ENCODE measurements at regions not wholly inside any gene's neighbourhood (a gene's known extent, or its start where the extent isn't known, plus 50 kb on each side); places are given as distances from the start of the nearest gene placed in this dataset.

- no peak overlapping the region for H3K9ac ChIP-seq (ENCODE audit: low read length)
- H3K27me3 ChIP-seq (ENCODE audit: control insufficient read depth, insufficient read depth, low read length) = no peaks in the 10 kb centered on the region
- no peak overlapping the region for H3K4me3 ChIP-seq (ENCODE audit: low read length)
- H3K36me3 ChIP-seq (ENCODE audit: control insufficient read depth, insufficient read depth, low read length) = no peaks in the 10 kb centered on the region
- no peaks in the 10 kb centered on the region for H3K4me1 ChIP-seq (ENCODE audit: control insufficient read depth, insufficient read depth, low read length)
- H3K27ac ChIP-seq (ENCODE audit: low read depth, low read length) = no peak overlapping the region
Measured at GRCh38 chr5:2185646-2186471, 303.1 kb upstream of the IRX4 start.

- peak overlapping the region; percentile 40 for H3K27ac ChIP-seq (ENCODE audit: low read depth, low read length)
Measured at GRCh38 chr5:2184563-2185540, 302.1 kb upstream of the IRX4 start.

GRCh38 chr5:2184026-2184366 is 301.3 kb upstream of the IRX4 start:
- Histone ChIP-seq H3K4me1 (ENCODE audit: control insufficient read depth, insufficient read depth, low read length) (no peaks in the 10 kb centered on the region), H3K27me3 (ENCODE audit: control insufficient read depth, insufficient read depth, low read length) (no peaks in the 10 kb centered on the region), H3K36me3 (ENCODE audit: control insufficient read depth, insufficient read depth, low read length) (no peaks in the 10 kb centered on the region), H3K27ac (ENCODE audit: low read depth, low read length) (peak overlapping the region; percentile 40), H3K4me3 (ENCODE audit: low read length) (no peak overlapping the region), H3K9ac (ENCODE audit: low read length) (no peak overlapping the region)

More at GRCh38 chr5:2184563-2185540, 302.1 kb upstream of the IRX4 start:
- H3K4me3 ChIP-seq (ENCODE audit: low read length) = no peak overlapping the region
- H3K9ac ChIP-seq (ENCODE audit: low read length) = no peak overlapping the region
- no peaks in the 10 kb centered on the region for H3K36me3 ChIP-seq (ENCODE audit: control insufficient read depth, insufficient read depth, low read length)
- no peaks in the 10 kb centered on the region for H3K4me1 ChIP-seq (ENCODE audit: control insufficient read depth, insufficient read depth, low read length)
- H3K27me3 ChIP-seq (ENCODE audit: control insufficient read depth, insufficient read depth, low read length) = no peaks in the 10 kb centered on the region

- no peaks in the 10 kb centered on the region for H3K36me3 ChIP-seq (ENCODE audit: control insufficient read depth, insufficient read depth, low read length)
- no peaks in the 10 kb centered on the region for H3K4me1 ChIP-seq (ENCODE audit: control insufficient read depth, insufficient read depth, low read length)
- H3K9ac ChIP-seq (ENCODE audit: low read length) = no peak overlapping the region
- no peaks in the 10 kb centered on the region for H3K27me3 ChIP-seq (ENCODE audit: control insufficient read depth, insufficient read depth, low read length)
- no peak overlapping the region for H3K4me3 ChIP-seq (ENCODE audit: low read length)
- H3K27ac ChIP-seq (ENCODE audit: low read depth, low read length) = no peak overlapping the region
Measured at GRCh38 chr5:2183154-2184025, 300.7 kb upstream of the IRX4 start.

- Histone ChIP-seq H3K27me3 (ENCODE audit: control insufficient read depth, insufficient read depth, low read length) (no peaks in the 10 kb centered on the region), H3K27ac (ENCODE audit: low read depth, low read length) (no peak overlapping the region), H3K36me3 (ENCODE audit: control insufficient read depth, insufficient read depth, low read length) (no peaks in the 10 kb centered on the region), H3K9ac (ENCODE audit: low read length) (no peak overlapping the region), H3K4me1 (ENCODE audit: control insufficient read depth, insufficient read depth, low read length) (no peaks in the 10 kb centered on the region), H3K4me3 (ENCODE audit: low read length) (no peak overlapping the region)
Measured at GRCh38 chr5:2182020-2182419, 299.3 kb upstream of the IRX4 start.

- H3K27ac ChIP-seq (ENCODE audit: low read depth, low read length) = no peak overlapping the region
- no peak overlapping the region for H3K4me3 ChIP-seq (ENCODE audit: low read length)
- no peaks in the 10 kb centered on the region for H3K4me1 ChIP-seq (ENCODE audit: control insufficient read depth, insufficient read depth, low read length)
- H3K9ac ChIP-seq (ENCODE audit: low read length) = no peak overlapping the region
- H3K36me3 ChIP-seq (ENCODE audit: control insufficient read depth, insufficient read depth, low read length) = no peaks in the 10 kb centered on the region
- no peaks in the 10 kb centered on the region for H3K27me3 ChIP-seq (ENCODE audit: control insufficient read depth, insufficient read depth, low read length)
Measured at GRCh38 chr5:2181557-2181956, 298.8 kb upstream of the IRX4 start.

- H3K9ac ChIP-seq (ENCODE audit: low read length) = no peak overlapping the region
- no peak overlapping the region for H3K4me3 ChIP-seq (ENCODE audit: low read length)
- no peaks in the 10 kb centered on the region for H3K36me3 ChIP-seq (ENCODE audit: control insufficient read depth, insufficient read depth, low read length)
- H3K4me1 ChIP-seq (ENCODE audit: control insufficient read depth, insufficient read depth, low read length) = no peaks in the 10 kb centered on the region
- H3K27ac ChIP-seq (ENCODE audit: low read depth, low read length) = no peak overlapping the region
- no peaks in the 10 kb centered on the region for H3K27me3 ChIP-seq (ENCODE audit: control insufficient read depth, insufficient read depth, low read length)
Measured at GRCh38 chr5:2181149-2181548, 298.4 kb upstream of the IRX4 start.

- H3K4me1 ChIP-seq (ENCODE audit: control insufficient read depth, insufficient read depth, low read length) = no peaks in the 10 kb centered on the region
- H3K27ac ChIP-seq (ENCODE audit: low read depth, low read length) = no peak overlapping the region
- no peaks in the 10 kb centered on the region for H3K36me3 ChIP-seq (ENCODE audit: control insufficient read depth, insufficient read depth, low read length)
- H3K4me3 ChIP-seq (ENCODE audit: low read length) = no peak overlapping the region
- H3K9ac ChIP-seq (ENCODE audit: low read length) = no peak overlapping the region
- no peaks in the 10 kb centered on the region for H3K27me3 ChIP-seq (ENCODE audit: control insufficient read depth, insufficient read depth, low read length)
Measured at GRCh38 chr5:2180456-2180855, 297.7 kb upstream of the IRX4 start.

GRCh38 chr5:2179861-2180260 is 297.1 kb upstream of the IRX4 start:
- no peak overlapping the region for H3K4me3 ChIP-seq (ENCODE audit: low read length)
- H3K9ac ChIP-seq (ENCODE audit: low read length) = no peak overlapping the region
- H3K27me3 ChIP-seq (ENCODE audit: control insufficient read depth, insufficient read depth, low read length) = no peaks in the 10 kb centered on the region
- no peaks in the 10 kb centered on the region for H3K4me1 ChIP-seq (ENCODE audit: control insufficient read depth, insufficient read depth, low read length)
- H3K27ac ChIP-seq (ENCODE audit: low read depth, low read length) = no peak overlapping the region
- H3K36me3 ChIP-seq (ENCODE audit: control insufficient read depth, insufficient read depth, low read length) = no peaks in the 10 kb centered on the region

GRCh38 chr5:2178528-2178927 is 295.8 kb upstream of the IRX4 start:
- Histone ChIP-seq H3K9ac (ENCODE audit: low read length) (no peak overlapping the region), H3K4me1 (ENCODE audit: control insufficient read depth, insufficient read depth, low read length) (no peaks in the 10 kb centered on the region), H3K4me3 (ENCODE audit: low read length) (no peak overlapping the region), H3K27me3 (ENCODE audit: control insufficient read depth, insufficient read depth, low read length) (no peaks in the 10 kb centered on the region), H3K27ac (ENCODE audit: low read depth, low read length) (no peak overlapping the region), H3K36me3 (ENCODE audit: control insufficient read depth, insufficient read depth, low read length) (no peaks in the 10 kb centered on the region)

- H3K4me1 ChIP-seq (ENCODE audit: control insufficient read depth, insufficient read depth, low read length) = no peaks in the 10 kb centered on the region
- no peaks in the 10 kb centered on the region for H3K36me3 ChIP-seq (ENCODE audit: control insufficient read depth, insufficient read depth, low read length)
- no peak overlapping the region for H3K27ac ChIP-seq (ENCODE audit: low read depth, low read length)
- H3K27me3 ChIP-seq (ENCODE audit: control insufficient read depth, insufficient read depth, low read length) = no peaks in the 10 kb centered on the region
- no peak overlapping the region for H3K9ac ChIP-seq (ENCODE audit: low read length)
- H3K4me3 ChIP-seq (ENCODE audit: low read length) = no peak overlapping the region
Measured at GRCh38 chr5:2178071-2178477, 295.3 kb upstream of the IRX4 start.

GRCh38 chr5:2177244-2177643 is 294.5 kb upstream of the IRX4 start:
- Histone ChIP-seq H3K27ac (ENCODE audit: low read depth, low read length) (no peak overlapping the region), H3K9ac (ENCODE audit: low read length) (no peak overlapping the region), H3K36me3 (ENCODE audit: control insufficient read depth, insufficient read depth, low read length) (no peaks in the 10 kb centered on the region), H3K27me3 (ENCODE audit: control insufficient read depth, insufficient read depth, low read length) (no peaks in the 10 kb centered on the region), H3K4me3 (ENCODE audit: low read length) (no peak overlapping the region), H3K4me1 (ENCODE audit: control insufficient read depth, insufficient read depth, low read length) (no peaks in the 10 kb centered on the region)
